HG03159 (cell line): ENCODE measurements at regions not wholly inside any gene's neighbourhood (a gene's known extent, or its start where the extent isn't known, plus 50 kb on each side); places are given as distances from the start of the nearest gene placed in this dataset.

Experiments
- ATAC-seq: cut with Tn5 transposase; IDR thresholded peaks from one replicate; pipeline ENCODE4 v1.9.1; 2021; ENCODE audit warnings: mild to moderate bottlenecking, moderate library complexity; ENCODE audit not compliant: unreplicated experiment

DNA sequence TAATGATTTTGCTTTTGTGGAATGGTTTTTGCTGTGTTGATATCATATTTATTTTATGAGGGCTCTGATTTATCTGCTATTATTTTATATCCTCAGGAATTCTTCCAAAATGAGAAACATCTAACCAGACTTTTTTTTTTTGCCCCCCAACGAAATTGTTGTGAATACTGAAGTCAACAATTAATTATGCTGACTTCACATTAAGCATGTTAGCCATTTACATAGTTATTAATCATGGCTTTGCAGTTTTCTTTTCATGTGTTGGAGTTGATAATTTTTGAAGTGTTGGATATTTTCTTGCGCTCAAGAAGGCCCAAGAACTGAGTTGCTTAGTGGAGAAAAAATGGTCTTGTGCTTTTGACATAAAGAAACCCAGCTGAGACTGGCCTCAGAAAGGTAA, 246.6 kb upstream of the CRY1 start:
- no peak for ATAC-seq

DNA sequence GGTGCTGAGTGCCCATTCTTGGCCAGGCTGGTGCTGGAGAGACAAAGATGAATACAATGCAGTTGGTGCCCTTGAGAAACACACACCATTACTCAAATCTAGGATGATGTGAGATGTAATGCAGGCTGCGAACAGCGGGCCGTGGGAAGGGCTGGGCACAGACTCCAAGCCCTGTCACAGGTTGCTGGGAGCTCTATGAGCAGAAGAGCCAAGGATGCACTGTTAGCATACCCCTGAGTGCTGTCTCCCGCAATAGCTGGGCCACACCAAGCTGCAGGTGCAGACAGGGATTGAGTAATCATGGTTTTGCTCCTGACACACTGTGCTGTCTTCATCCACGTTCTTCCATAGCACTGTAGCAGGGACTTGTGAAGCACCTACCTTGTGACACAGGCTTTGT, 247.5 kb upstream of the CRY1 start:
- ATAC-seq: no peak

- no peak for ATAC-seq
Measured at GRCh38 chr12:107344035-107344808, 250.9 kb upstream of the CRY1 start.

- no peak for ATAC-seq
Measured at GRCh38 chr12:107347261-107347660, 253.9 kb upstream of the CRY1 start.

DNA sequence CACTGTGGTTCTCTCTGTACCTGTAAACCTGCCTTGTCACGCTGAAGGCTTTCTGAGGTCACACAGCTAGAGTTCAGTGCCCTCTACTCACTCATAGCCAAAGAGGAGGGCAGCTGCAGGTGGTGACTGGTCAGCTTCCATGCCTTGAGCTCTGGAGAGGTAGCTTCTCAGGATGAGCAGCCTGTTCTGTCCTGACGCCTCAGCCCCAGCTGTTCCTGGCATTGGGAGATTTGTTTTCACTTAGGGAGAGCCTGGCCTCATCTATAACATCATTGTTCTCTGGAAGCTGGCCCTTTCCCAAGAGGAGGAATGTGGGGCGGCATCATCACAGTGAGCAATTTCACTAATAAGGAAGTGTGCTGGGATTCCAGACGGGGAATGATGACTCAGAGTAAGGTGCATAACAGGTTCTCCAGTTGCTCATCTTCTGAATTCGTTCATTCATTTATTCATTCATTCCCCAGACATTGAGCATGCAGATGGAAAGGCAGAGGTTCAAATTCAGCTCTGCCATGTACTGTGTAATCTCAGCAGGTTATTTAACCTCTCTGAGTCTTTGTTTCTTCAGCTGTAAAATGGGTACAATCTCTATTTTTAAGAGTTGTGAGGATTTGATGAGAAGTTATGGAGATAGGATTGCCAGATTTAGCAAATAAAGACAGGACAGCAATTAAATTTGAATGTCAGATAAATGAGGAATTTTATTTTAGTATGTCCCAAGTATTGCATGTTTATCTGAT, 255.8 kb upstream of the CRY1 start:
- no peak for ATAC-seq

DNA sequence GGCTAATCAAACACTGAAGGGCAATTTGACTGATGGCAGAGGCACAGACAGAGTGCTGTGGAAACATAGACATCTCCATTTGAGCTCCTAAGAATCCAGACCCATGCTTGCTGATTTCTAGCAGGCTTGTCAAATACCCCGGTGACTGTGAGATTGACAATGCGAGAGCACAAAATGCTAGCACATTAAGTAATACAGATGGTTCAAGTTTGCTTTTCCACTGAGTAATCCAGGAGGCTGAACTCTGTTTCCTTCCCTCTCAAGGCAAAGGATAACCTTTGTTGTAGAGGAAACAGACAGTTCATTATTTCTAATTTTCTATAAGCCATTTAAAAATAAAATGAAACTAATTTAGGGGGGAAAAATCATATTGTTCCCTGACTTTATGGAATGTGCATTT, 256.5 kb upstream of the CRY1 start:
- ATAC-seq: no peak

DNA sequence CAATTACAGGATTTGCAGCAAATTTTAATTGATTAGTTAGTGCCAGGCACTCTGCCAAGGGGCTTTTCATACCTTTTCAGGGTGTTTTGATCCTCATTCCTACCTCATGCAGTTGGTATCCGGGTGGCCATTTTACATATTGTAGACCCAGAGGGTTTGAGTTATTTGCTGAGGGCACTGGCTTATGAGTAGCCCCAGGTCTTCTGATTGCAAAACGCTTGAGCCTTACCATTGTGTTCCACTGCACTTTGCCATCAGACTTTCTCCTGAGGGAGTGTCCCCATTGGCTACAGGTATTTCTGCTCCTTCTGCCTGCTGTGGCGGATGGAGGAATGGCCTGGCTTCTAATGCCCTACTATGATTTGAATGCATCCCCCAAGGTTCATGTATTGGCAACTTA, 257.8 kb upstream of the CRY1 start:
- no peak for ATAC-seq

GRCh38 chr12:107351713-107352112, 258.4 kb upstream of the CRY1 start:
- ATAC-seq: no peak

DNA sequence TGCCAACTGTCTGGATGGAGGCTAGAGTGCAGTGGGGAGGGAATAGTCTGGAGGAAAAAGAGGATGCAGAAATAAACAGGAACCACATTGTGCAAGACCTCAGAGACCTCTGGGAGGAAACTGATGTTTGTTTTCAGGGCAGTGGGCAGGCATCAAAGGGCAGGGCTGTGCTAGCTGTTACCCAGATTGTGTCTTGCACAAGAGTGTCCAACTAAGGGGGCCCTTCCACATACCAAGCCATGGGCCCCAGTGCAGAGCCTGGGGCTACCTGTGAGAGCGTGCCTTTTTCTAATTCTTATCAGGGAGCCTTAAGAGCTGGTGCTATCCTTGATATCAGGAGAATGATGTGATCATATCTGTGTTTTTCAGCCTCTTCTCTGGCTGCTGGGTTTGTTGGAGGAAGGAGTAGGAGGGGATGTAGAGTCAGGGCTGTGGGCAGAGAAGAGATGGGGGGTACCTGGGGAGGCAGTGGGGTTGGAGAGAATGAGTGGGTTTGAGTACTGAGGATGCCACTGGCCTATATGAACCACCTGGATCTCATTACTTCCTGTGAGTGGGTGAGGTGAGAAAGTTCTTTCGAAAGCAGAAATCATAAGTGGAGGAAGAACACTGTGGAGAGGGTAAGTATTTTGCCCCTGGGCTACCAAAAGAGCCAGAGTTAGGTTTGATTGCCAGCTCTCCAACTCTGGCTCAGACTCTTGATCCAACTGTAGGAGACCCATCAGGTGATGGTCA, 259.2 kb upstream of the CRY1 start:
- ATAC-seq: no peak

DNA sequence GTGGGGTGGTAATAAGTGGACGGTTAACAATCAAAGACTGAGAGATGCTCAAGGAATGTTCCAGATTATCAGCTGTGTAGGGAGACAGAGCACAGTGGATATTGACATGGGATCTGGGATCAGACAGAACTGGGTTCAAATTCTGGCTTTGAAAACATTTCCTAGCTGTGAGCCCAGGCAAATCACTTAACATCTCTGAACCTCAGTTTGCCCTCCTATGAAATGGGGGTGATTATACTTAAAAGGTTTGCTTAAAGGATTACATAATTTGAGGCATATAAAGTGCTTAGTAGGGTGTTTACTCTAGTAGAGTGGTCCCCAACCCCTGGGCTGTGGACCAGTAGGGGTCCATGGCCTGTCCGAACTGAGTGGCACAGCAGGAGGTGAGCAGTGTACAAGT, 260.0 kb upstream of the CRY1 start:
- no peak for ATAC-seq

- no peak for ATAC-seq
Measured at GRCh38 chr12:107355004-107355565, 261.7 kb upstream of the CRY1 start.

DNA sequence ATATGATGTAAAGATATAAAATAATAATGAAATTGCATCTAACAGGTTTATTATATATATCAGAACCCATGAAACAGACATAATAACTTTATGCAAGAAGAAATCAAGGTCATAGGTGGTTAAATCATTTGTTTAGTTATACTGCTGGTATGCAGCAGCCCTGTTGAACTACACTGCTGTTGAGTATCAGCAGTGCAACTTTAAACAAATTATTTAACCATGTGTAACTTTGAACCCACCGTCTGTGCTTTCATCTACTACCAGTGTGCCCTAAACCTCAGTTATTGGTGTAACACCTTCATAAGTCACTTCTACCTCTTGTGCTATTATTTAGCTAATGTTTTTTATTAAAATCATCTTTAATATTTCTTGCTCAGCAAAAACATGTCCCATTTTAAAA, 262.3 kb upstream of the CRY1 start:
- ATAC-seq: no peak

GRCh38 chr12:107356266-107356936, 263.1 kb upstream of the CRY1 start:
- ATAC-seq: no peak

- no peak for ATAC-seq
Measured at GRCh38 chr12:107356937-107357295, 263.6 kb upstream of the CRY1 start.

DNA sequence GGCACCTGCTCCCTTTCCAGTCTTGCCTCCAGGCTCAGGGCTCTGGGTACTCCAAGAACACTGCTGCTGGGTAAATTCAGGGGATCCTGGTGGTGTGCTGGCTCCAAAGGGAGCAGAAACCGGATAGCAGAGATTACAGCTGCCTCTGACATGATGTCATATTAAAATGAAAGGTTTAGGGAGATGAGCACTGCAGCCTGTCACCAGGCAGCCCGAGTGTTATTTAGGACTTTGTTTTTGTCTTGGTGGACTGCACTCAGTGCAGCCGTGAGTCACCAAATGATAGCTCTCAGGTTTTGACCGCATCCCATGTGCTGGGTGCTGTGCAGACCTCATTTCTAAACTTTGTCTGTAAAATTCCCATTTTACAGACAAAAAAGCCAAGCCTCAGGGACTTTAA, 266.0 kb upstream of the CRY1 start:
- ATAC-seq: no peak

GRCh38 chr12:107360033-107360432, 266.7 kb upstream of the CRY1 start:
- ATAC-seq: no peak

GRCh38 chr12:107360482-107360881, 267.1 kb upstream of the CRY1 start:
- ATAC-seq: no peak

- no peak for ATAC-seq
Measured at GRCh38 chr12:107361970-107362369, 268.6 kb upstream of the CRY1 start.

DNA sequence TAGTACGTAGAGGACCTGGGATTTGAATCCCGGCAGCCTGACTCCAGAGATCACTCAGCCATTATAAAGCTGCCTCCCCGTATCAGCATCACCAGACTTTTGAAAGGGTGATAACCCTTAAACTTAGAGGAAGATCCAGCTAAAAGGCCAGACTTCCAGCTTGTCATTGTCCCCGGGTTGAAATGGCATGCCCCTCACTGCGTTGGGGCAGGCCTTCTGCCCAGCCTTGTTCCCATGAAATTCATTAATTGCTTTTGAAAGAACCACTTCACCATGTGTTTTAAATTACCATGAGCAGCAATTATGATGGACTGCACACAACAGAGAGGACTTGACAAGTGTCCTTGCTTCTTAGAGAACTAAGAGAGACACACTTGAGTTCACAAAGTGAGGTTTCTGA, 269.6 kb upstream of the CRY1 start:
- ATAC-seq: no peak

DNA sequence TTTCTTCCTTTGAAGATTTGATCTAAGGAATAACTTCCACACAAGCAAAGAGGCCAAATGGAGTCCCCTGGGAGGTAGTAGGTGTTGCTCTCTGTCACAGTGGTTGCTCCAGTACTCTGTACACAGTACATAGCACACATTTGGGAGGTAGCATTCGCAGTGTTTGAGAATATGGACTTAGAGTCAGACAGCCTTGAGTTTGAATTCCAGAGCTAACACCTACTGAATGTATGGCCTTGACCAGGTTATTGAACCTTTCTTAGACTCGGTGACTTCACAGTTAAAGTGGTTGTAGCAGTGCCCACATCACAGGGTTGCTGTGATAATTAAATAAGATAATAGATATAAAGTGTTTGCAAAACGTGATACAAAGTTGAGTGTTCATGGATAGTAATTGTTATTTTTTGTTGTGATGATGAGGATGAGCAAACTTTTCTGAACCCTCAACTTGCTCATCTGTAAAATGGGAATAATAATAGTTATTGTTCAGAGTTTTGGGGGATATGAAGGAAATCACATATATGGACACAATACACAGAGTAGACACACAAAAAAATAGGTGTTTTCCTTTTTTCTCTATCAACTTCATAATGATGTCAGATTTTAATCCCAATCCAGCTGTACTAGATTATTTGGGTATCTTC, 271.6 kb upstream of the CRY1 start:
- no peak for ATAC-seq

DNA sequence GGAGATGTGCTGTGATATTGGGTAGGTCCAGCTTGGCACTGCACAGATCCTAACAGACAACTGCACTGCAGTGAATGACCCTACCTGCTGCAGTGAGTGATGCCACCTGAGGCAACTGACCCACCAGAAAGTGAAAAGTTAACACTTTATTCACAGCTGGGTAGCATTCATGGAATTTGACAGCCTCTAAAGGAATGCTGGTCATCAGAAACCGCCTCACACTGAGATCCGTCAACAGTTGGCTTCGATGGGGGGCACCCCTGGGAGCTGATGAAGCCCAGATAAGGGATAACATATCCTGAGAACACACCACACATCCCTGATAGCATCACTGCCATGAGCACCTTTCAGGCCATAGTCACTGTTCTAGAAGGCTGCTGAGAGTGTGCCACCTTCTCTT, 272.4 kb upstream of the CRY1 start:
- ATAC-seq: no peak
